Frontal cortex (tissue), 3 donors: ENCODE measurements at regions not wholly inside any gene's neighbourhood (a gene's known extent, or its start where the extent isn't known, plus 50 kb on each side); places are given as distances from the start of the nearest gene placed in this dataset.
"Not testable (repeated sequence)": the region's sequence is repeated elsewhere in the genome, so short reads cannot be mapped to it uniquely, and the experiment has no call there.

Experiments used
- DNase-seq, 2 donors: peaks; one replicate each; pipeline ENCODE4 v3.0.0; 2012; ENCODE audit warnings: low spot score in 2 of 2
- FAIRE-seq: peaks from 2 replicates; lab custom pipeline; 2012; peaks lifted over from hg19 to GRCh38; lab: Jason Lieb, UNC
- donor health status: control.
- donor health status: control.
- donor health status: control.

DNA sequence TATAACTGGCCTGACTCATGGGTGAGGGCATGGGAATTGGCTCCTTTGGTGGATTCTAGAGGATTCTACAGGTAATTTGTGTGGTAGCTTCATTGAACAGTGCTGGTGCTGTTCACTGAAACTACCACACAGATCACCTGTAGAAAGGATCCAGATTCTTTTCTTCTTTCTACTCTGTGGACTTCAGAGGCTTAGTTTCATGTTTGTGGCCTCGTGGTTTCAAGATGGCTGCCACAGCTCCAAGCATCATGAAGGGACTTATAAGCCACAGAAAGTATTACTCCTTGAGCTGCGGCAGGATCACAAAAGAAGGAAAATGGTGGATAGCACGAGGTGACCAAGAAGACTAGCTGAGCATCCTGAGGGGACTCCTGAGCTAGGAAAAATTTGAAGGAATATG, 88.9 kb downstream of the ADCYAP1 start:
- FAIRE-seq, result no peak
- DNase-seq, result no peak

DNA sequence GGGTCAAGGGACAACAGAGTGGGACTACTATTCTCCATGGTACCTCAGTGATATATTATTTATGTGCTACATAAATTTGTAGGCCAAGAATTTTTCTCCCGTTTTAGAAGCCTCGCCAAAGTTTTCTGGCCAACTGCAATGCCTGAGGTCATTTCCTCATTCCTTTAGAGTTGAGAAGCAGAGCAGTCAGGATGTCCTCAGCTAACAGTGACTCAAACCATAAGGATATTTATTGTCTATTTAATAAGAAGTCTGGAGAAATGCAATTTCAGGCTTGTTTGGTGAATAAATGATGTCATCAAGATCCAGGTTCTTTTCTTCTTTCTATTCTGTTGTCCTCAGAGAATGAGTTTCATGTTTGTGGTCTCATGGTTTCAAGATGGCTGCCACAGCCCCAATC, 91.0 kb downstream of the ADCYAP1 start:
- DNase-seq (no peak), FAIRE-seq (no peak)

DNA sequence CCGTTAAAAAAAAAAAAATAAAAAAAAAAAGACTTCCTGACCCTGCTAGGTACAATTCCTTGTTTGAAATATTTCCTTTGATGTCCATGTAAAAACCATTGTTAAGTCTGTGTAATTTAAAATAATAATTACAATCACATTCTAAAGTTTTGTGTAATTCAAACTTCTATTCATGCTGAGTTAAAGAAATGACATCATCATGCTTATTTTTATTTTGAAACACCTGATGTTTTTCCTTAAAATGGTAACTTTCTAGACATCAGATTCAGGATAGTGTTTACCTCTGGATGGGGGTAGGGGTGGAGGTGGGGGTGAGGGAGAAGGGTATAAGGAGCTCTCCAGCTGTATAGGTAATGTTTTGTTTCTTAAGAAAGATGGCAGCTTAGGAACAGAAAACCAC, 92.8 kb downstream of the ADCYAP1 start:
- no peak for DNase-seq
- no peak for FAIRE-seq

DNA sequence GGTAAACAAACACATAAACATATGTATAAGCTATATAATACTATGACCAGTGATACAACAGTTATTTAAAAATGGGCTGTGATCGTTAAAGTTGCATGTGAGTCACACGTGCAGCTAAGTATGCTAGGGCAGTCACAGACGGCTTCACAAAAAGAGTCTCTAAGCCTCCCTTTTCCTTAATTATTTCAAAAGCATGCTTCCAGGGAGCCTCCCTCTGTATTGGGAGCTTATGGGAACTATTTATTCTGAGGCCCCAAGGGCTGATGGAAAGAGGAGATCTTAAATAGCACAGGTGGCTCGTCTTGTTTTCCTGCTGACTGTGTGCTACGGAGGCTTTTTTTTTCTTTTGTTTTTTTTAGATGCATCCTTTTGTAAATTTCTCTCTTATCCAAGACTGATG, 94.3 kb downstream of the ADCYAP1 start:
- FAIRE-seq (no peak), DNase-seq (no peak)

- FAIRE-seq, result no peak
Observed at GRCh38 chr18:1002653-1003178, 98.0 kb downstream of the ADCYAP1 start.

DNA sequence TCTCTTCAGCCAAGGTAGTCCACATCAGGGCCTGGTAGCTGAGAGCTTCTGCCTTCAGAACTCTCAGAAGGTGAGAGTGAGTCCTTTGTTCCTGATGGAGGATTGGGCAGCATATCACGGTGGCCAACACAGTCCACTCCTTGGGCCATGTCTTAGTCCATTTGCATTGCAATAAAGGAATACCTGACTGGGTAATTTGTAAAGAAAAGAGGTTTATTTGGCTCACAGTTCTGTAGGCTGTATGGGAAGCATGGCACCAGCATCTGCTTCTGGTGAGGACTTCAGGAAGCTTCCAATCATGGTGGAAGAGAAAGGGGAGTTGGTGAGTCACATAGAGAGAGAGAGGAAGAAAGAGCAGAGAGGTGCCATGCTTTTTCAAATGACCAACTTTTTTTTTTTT, 98.8 kb downstream of the ADCYAP1 start:
- FAIRE-seq (no peak), DNase-seq (no peak)

More at GRCh38 chr18:1002653-1003178, 98.0 kb downstream of the ADCYAP1 start:
- DNase-seq, result no peak

DNA sequence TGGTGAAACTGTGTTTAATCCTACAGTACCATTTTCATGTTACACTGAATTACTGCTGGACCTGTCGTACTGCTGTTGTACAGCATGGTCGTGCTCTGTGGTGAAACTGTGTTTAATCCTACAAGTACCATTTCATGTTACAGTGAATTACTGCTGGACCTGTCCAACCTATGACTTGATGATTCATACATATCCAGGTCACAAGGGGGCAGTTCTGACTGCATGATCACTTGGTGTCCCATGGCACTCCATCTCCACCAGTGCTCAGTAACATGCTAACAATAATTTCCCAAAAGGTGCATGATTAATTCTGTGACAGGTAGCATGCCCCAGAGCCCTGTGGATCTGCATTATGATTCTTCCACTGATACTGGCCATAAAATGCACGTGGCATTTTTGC, 101.6 kb downstream of the ADCYAP1 start:
- no peak for FAIRE-seq
- no peak for DNase-seq

DNA sequence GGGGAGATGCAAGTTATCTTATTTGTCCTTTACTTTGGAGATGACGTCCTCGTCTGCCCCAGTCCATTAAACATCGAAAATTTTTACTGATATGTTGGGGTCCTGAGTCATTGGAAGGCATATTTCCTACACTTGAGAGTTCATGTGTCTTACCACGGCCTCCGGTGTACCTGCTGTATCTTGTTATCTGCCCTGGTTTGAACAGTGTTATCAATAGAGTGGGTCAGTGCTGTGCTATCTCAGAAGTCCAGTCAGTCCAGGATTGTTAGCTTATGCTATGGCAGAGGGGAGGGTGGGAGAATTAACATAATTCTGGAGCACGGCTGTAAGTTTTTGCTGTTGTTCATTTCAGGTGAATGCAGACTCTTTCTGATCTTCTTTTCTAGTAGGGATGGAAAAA, 102.3 kb downstream of the ADCYAP1 start:
- DNase-seq, result no peak

DNA sequence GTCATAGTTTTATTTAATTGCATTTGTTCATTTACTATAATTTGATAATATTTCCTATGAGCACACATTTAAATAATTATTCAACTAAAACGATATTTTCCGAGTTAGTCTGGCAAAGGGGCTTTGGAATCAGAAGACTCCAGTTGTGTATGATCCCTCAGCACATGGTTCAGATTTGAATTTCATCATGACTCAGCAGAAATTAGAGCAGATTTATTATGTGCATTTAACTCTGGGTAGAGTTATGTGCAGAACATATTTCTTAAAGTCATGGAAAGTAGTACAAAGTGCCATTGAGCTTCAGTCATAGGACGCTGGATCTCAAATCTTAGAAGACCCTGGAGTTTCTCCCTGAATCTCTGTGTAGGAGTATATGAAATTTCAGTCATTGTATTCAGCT, 106.7 kb downstream of the ADCYAP1 start:
- no peak for FAIRE-seq
- no peak for DNase-seq

More for the DNA sequence above, 102.3 kb downstream of the ADCYAP1 start:
- FAIRE-seq, result no peak

DNA sequence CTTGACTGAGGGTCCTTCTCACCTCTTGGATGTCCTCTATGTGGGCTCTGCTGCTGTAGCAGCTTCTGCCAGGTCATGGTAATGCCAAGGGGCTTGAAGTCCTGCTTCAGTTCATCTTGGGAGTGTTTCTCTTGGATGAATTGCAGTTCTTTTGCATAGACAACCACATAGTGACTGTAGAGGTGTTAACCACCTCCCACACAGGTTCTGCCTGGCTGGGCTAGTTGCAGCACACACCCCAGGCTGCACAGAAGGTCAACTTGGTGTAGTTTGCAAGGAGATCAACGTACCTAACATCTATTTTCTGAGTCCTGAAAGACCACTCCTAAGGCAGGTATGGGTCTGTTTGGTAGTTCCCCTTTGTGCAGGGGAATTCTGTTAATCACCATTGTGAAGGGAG, 108.1 kb downstream of the ADCYAP1 start:
- FAIRE-seq (no peak), DNase-seq (no peak)

DNA sequence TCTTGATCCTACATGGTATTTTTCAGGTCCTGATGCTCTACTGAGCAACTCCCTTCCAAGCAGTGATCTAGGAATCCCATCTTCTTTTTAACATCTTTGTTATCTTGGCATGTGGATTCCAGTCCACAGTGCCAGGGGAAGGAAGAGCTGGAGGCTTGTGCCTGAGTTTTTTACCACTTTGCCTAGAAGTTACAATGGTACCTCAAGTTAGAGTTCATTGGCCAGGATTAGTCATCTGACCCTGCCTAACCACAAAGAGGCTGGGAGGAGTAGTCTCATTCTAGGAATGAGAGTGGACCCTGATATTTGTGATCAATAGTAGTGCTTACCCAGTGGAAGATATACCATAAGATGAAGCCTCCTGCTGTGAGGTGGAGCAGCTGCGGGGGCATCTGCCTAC, 109.3 kb downstream of the ADCYAP1 start:
- FAIRE-seq (no peak), DNase-seq (no peak)

GRCh38 chr18:1014509-1014908, 109.8 kb downstream of the ADCYAP1 start:
- no peak for DNase-seq
- FAIRE-seq, result no peak

DNA sequence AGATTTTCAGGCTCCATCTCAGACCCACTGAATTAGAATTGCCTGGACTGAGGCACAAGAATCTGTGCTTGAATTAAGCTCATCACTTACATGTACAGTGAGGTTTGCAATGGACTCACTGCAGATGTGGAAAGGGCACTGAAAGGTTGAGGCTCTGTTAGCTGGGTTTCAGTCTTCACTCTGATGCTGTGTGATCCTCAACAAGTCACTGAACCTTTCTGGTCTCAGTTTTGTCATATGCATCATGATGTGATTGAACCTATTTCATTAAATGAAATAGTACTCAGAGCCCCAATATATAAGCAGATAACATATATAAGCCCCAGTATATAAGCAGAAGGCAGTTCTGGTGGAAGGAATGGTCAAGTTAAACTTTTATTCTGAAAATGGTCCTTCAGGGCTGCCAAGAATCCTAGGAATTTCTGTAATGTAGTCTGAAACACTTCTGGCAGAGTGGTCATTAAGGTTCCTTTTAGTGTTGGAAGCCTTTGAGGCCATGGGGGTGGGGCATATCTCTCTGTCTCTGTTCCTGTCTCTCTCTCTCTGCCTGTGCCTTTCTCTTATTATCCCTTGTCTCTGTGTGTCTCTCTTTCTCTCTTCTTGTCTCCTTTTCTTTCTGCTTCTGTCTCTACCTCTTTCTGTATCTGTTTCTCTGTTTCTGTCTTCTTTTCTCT, 110.4 kb downstream of the ADCYAP1 start:
- no peak for FAIRE-seq
- DNase-seq, result no peak

DNA sequence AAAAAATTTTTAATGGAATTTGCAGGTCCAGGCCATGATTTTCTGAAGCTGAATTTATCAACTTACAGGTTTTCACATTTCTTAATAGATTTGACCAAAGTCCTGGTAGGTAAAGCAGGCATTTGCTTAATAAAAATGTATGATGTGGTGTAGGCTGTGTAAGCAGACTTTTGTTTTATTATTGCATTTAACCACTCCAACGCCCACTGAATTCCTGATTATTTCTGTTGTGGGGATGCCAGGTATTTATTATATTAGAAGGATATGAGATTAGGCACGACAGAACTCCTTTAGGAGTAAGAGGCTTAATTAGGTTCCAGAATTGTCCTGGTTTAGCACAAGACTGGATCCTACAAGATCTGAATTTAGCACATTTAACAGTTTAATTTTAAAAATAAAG, 111.1 kb downstream of the ADCYAP1 start:
- FAIRE-seq (no peak), DNase-seq (no peak)

- FAIRE-seq (no peak), DNase-seq (no peak)
Observed at GRCh38 chr18:1017227-1018058, 112.8 kb downstream of the ADCYAP1 start.

GRCh38 chr18:1018181-1018681, 113.6 kb downstream of the ADCYAP1 start:
- FAIRE-seq, result no peak
- DNase-seq, result no peak

GRCh38 chr18:1019191-1019590, 114.5 kb downstream of the ADCYAP1 start:
- FAIRE-seq (no peak), DNase-seq (no peak)

DNA sequence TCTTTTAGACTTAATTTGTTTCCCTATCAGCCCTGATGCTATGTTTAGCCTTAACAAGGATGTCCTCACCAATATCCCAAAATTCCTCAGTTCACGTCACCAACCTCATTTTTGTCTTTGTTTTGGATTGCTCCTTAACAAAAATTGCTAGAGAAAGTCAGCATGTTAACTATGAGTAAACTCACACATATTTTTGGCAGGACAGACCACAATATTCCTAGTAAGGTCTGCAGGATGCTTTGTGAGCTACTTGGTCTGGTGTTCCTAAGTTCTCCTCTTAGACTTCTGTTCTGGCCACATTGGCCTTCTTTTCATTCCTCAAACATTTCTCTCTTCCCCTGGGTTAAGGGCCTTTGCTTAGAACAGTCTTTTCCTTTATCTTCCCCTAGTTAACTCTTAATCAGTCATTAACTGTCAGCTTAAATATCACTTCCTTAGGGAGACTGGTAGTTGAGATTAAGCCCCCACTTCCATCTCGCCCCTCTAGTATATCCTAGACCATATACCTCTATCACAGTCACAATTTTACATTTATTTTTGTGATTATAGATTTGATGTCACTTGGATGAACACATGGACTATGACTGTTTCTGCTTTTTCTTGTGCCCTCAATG, 116.2 kb downstream of the ADCYAP1 start:
- DNase-seq (no peak), FAIRE-seq (no peak)

DNA sequence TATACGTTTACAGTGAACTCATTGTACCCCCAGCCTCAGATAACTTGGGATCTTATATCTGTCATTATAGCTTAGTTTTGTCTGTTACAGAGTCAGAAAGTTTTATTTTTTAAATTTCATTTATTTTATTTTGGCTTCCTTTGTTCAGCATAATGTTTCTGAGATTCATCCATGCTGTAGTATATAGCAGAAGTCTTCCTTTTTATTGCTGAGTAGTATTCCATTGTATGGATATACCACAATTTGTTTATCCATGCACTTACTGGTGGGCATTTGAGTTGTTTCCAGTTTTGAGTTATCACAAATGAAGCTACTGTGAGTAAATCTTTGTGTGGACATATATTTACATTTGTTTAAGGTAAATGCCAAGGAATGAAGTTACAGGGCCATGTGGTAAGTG, 122.3 kb downstream of the ADCYAP1 start:
- no peak for FAIRE-seq
- DNase-seq, result no peak

- FAIRE-seq, result not testable (repeated sequence)
Observed at GRCh38 chr18:1033092-1033491, 128.4 kb downstream of the ADCYAP1 start.

GRCh38 chr18:1034971-1035370, 130.3 kb downstream of the ADCYAP1 start:
- FAIRE-seq, result no peak

More at GRCh38 chr18:1033092-1033491, 128.4 kb downstream of the ADCYAP1 start:
- DNase-seq, result not testable (repeated sequence)

More at GRCh38 chr18:1034971-1035370, 130.3 kb downstream of the ADCYAP1 start:
- DNase-seq, result no peak
